Urothelium cell line (cell line): ENCODE measurements at regions not wholly inside any gene's neighbourhood (a gene's known extent, or its start where the extent isn't known, plus 50 kb on each side); places are given as distances from the start of the nearest gene placed in this dataset.

Experiments
- DNase-seq: peaks from one replicate; pipeline ENCODE4 v3.0.0; 2011; ENCODE audit warnings: low spot score, mixed read lengths
- FAIRE-seq: peaks from 2 replicates; lab custom pipeline; 2011; peaks lifted over from hg19 to GRCh38; lab: Jason Lieb, UNC

- no peak for FAIRE-seq
- DNase-seq: no peak
Observed at GRCh38 chr5:164727012-164727411, 1221.6 kb downstream of the MAT2B start.

- FAIRE-seq (no peak), DNase-seq (no peak)
Observed at GRCh38 chr5:164728733-164729132, 1223.3 kb downstream of the MAT2B start.

- FAIRE-seq: no peak
- no peak for DNase-seq
Observed at GRCh38 chr5:164735334-164735733, 1229.9 kb downstream of the MAT2B start.

GRCh38 chr5:164741376-164741775 lies 1236.0 kb downstream of the MAT2B start:
- DNase-seq: no peak
- no peak for FAIRE-seq

GRCh38 chr5:164742025-164742424 lies 1236.6 kb downstream of the MAT2B start:
- FAIRE-seq (no peak), DNase-seq (no peak)

GRCh38 chr5:164746723-164747122 lies 1241.3 kb downstream of the MAT2B start:
- no peak for FAIRE-seq
- no peak for DNase-seq

GRCh38 chr5:164747371-164747770 lies 1242.0 kb downstream of the MAT2B start:
- no peak for FAIRE-seq

GRCh38 chr5:164748861-164749260 lies 1243.4 kb downstream of the MAT2B start:
- no peak for DNase-seq
- no peak for FAIRE-seq

More at GRCh38 chr5:164747371-164747770, 1242.0 kb downstream of the MAT2B start:
- no peak for DNase-seq

- no peak for DNase-seq
- FAIRE-seq: no peak
Observed at GRCh38 chr5:164753434-164753833, 1248.0 kb downstream of the MAT2B start.

- FAIRE-seq (no peak), DNase-seq (no peak)
Observed at GRCh38 chr5:164763206-164763605, 1257.8 kb downstream of the MAT2B start.

GRCh38 chr5:164772122-164772521 lies 1266.7 kb downstream of the MAT2B start:
- DNase-seq (no peak), FAIRE-seq (no peak)

GRCh38 chr5:164784230-164784629 lies 1278.8 kb downstream of the MAT2B start:
- no peak for FAIRE-seq
- DNase-seq: no peak

- FAIRE-seq (no peak), DNase-seq (no peak)
Observed at GRCh38 chr5:164798110-164798509, 1292.7 kb downstream of the MAT2B start.

- no peak for FAIRE-seq
- no peak for DNase-seq
Observed at GRCh38 chr5:164799391-164799790, 1294.0 kb downstream of the MAT2B start.

GRCh38 chr5:164801910-164802309 lies 1296.5 kb downstream of the MAT2B start:
- DNase-seq: no peak
- no peak for FAIRE-seq

- FAIRE-seq (no peak), DNase-seq (no peak)
Observed at GRCh38 chr5:164809821-164810220, 1304.4 kb downstream of the MAT2B start.

- no peak for FAIRE-seq
Observed at GRCh38 chr5:164818445-164818844, 1313.0 kb downstream of the MAT2B start.

GRCh38 chr5:164824671-164825070 lies 1319.3 kb downstream of the MAT2B start:
- no peak for DNase-seq
- no peak for FAIRE-seq

More at GRCh38 chr5:164818445-164818844, 1313.0 kb downstream of the MAT2B start:
- no peak for DNase-seq

- no peak for DNase-seq
- FAIRE-seq: no peak
Observed at GRCh38 chr5:164832516-164832915, 1327.1 kb downstream of the MAT2B start.

- no peak for FAIRE-seq
- DNase-seq: no peak
Observed at GRCh38 chr5:164844348-164844747, 1338.9 kb downstream of the MAT2B start.

GRCh38 chr5:164860896-164861295 lies 1355.5 kb downstream of the MAT2B start:
- DNase-seq (no peak), FAIRE-seq (no peak)

GRCh38 chr5:164861610-164862009 lies 1356.2 kb downstream of the MAT2B start:
- DNase-seq: no peak
- FAIRE-seq: no peak

- DNase-seq: no peak
- no peak for FAIRE-seq
Observed at GRCh38 chr5:164868761-164869160, 1363.3 kb downstream of the MAT2B start.

- no peak for DNase-seq
- FAIRE-seq: no peak
Observed at GRCh38 chr5:164869325-164869724, 1363.9 kb downstream of the MAT2B start.
